ENCODE measurements at regions not wholly inside any gene's neighbourhood (a gene's known extent, or its start where the extent isn't known, plus 50 kb on each side); places are given as distances from the start of the nearest gene placed in this dataset.

GRCh38 chr9:135330685-135331590, 148.6 kb upstream of the PPP1R26 start:
- TF ChIP-seq CTCF (IDR thresholded peaks at IDR 0.05) (no peak), POLR2A (IDR thresholded peaks at IDR 0.05) (no peak)
